ENCODE measurements at regions not wholly inside any gene's neighbourhood (a gene's known extent, or its start where the extent isn't known, plus 50 kb on each side); places are given as distances from the start of the nearest gene placed in this dataset.

GRCh38 chr6:88367248-88367647 is 201.1 kb upstream of the CNR1 start:
- Histone ChIP-seq H3K4me3 (no peak overlapping the region), H3K27me3 (ENCODE audit: insufficient read depth, low read depth) (no peaks in the 10 kb centered on the region), H3K79me2 (ENCODE audit: low read depth) (no peaks in the 10 kb centered on the region), H3K9me3 (ENCODE audit: insufficient read depth, low read depth) (no peaks in the 10 kb centered on the region), H3K27ac (no peak overlapping the region), H3K4me2 (no peak overlapping the region), H3K36me3 (ENCODE audit: low read depth) (no peaks in the 10 kb centered on the region), H3F3A (ENCODE audit: insufficient read depth, low read depth) (no peaks in the 10 kb centered on the region), H3K4me1 (replicated peaks; ENCODE audit: insufficient read depth) (no peaks in the 10 kb centered on the region), H4K20me1 (ENCODE audit: insufficient read depth) (no peaks in the 10 kb centered on the region), H2AFZ (no peak overlapping the region), H3K9me2 (ENCODE audit: insufficient read depth) (no peaks in the 10 kb centered on the region)
- BruUV-seq (replicated peaks): no TSS peak
- no peak for TF ChIP-seq CTCF (conservative IDR thresholded peaks at IDR 0.05)
- TF ChIP-seq EZH2 (IDR thresholded peaks at IDR 0.05; ENCODE audit: low read depth): no peak
- CTCF ChIA-PET: no interaction called here
- DNase-seq: no peak
- POLR2A ChIA-PET (ENCODE audit: unreplicated experiment): no interaction called here
- intact Hi-C loops (cut with micrococcal nuclease; ENCODE audit: unreplicated experiment): no loop called here

GRCh38 chr6:88366672-88367071 is 200.5 kb upstream of the CNR1 start:
- BruUV-seq (replicated peaks): no TSS peak
- H3K27ac ChIP-seq: no peak overlapping the region
- H3K9me3 ChIP-seq (ENCODE audit: insufficient read depth, low read depth): no peaks in the 10 kb centered on the region
- no peak overlapping the region for H2AFZ ChIP-seq
- no peaks in the 10 kb centered on the region for H3K9me2 ChIP-seq (ENCODE audit: insufficient read depth)
- no peaks in the 10 kb centered on the region for H3F3A ChIP-seq (ENCODE audit: insufficient read depth, low read depth)
- TF ChIP-seq EZH2 (IDR thresholded peaks at IDR 0.05; ENCODE audit: low read depth): no peak
- no peak for TF ChIP-seq CTCF (conservative IDR thresholded peaks at IDR 0.05)
- H3K36me3 ChIP-seq (ENCODE audit: low read depth): no peaks in the 10 kb centered on the region
- intact Hi-C loops (cut with micrococcal nuclease; ENCODE audit: unreplicated experiment): no loop called here
- no peaks in the 10 kb centered on the region for H3K27me3 ChIP-seq (ENCODE audit: insufficient read depth, low read depth)
- H3K4me1 ChIP-seq (replicated peaks; ENCODE audit: insufficient read depth): no peaks in the 10 kb centered on the region
- ChIA-PET CTCF (no interaction called here), POLR2A (ENCODE audit: unreplicated experiment) (no interaction called here)
- no peak overlapping the region for H3K4me3 ChIP-seq
- no peaks in the 10 kb centered on the region for H3K79me2 ChIP-seq (ENCODE audit: low read depth)
- H4K20me1 ChIP-seq (ENCODE audit: insufficient read depth): no peaks in the 10 kb centered on the region
- H3K4me2 ChIP-seq: no peak overlapping the region
- DNase-seq: no peak

GRCh38 chr6:88365656-88366055 is 199.5 kb upstream of the CNR1 start:
- BruUV-seq (replicated peaks): no TSS peak
- intact Hi-C loops (cut with micrococcal nuclease; ENCODE audit: unreplicated experiment): no loop called here
- Histone ChIP-seq H3K27ac (no peak overlapping the region), H3K9me2 (ENCODE audit: insufficient read depth) (no peaks in the 10 kb centered on the region), H3K36me3 (ENCODE audit: low read depth) (no peaks in the 10 kb centered on the region), H3F3A (ENCODE audit: insufficient read depth, low read depth) (no peaks in the 10 kb centered on the region), H3K4me1 (replicated peaks; ENCODE audit: insufficient read depth) (no peaks in the 10 kb centered on the region), H3K27me3 (ENCODE audit: insufficient read depth, low read depth) (no peaks in the 10 kb centered on the region), H3K9me3 (ENCODE audit: insufficient read depth, low read depth) (no peaks in the 10 kb centered on the region), H2AFZ (no peak overlapping the region), H3K4me2 (no peak overlapping the region), H3K79me2 (ENCODE audit: low read depth) (no peaks in the 10 kb centered on the region), H3K4me3 (no peak overlapping the region), H4K20me1 (ENCODE audit: insufficient read depth) (no peaks in the 10 kb centered on the region)
- no peak for TF ChIP-seq CTCF (conservative IDR thresholded peaks at IDR 0.05)
- TF ChIP-seq EZH2 (IDR thresholded peaks at IDR 0.05; ENCODE audit: low read depth): no peak
- ChIA-PET POLR2A (ENCODE audit: unreplicated experiment) (no interaction called here), CTCF (interaction anchor here (0.6 kb wide), 1 partner anchor 851 kb away, joined by 4 read pairs; no protein-coding TSS in a partner anchor)
- no peak for DNase-seq
